ENCODE measurements at regions not wholly inside any gene's neighbourhood (a gene's known extent, or its start where the extent isn't known, plus 50 kb on each side); places are given as distances from the start of the nearest gene placed in this dataset.
A peak's percentile ranks its signal among the peaks of the same experiment; 100 is the strongest.
"Not testable (repeated sequence)": the region's sequence is repeated elsewhere in the genome, so short reads cannot be mapped to it uniquely, and the experiment has no call there.

- DNase-seq (ENCODE audit: low read depth in 2 of 2), result no peak
These were observed 85.7 kb upstream of the XYLT1 start for GRCh38 chr16:17556276-17557052.

- DNase-seq (ENCODE audit: low read depth in 2 of 2), result no peak
These were observed 84.4 kb upstream of the XYLT1 start for GRCh38 chr16:17555176-17555575.

GRCh38 chr16:17552351-17552750 lies 81.6 kb upstream of the XYLT1 start:
- no peak for DNase-seq (ENCODE audit: low read depth in 2 of 2)

GRCh38 chr16:17551682-17552081 lies 80.9 kb upstream of the XYLT1 start:
- not testable (repeated sequence) for DNase-seq (ENCODE audit: low read depth in 2 of 2)

GRCh38 chr16:17548825-17549224 lies 78.1 kb upstream of the XYLT1 start:
- DNase-seq (ENCODE audit: low read depth in 2 of 2), result no peak

GRCh38 chr16:17544785-17545184 lies 74.0 kb upstream of the XYLT1 start:
- peak in 1 of 2 donors; percentile 2 for DNase-seq (ENCODE audit: low read depth in 2 of 2)

- DNase-seq (ENCODE audit: low read depth in 2 of 2), result no peak
These were observed 73.5 kb upstream of the XYLT1 start for GRCh38 chr16:17544304-17544703.

GRCh38 chr16:17543073-17543472 lies 72.3 kb upstream of the XYLT1 start:
- no peak for DNase-seq (ENCODE audit: low read depth in 2 of 2)

- no peak for DNase-seq (ENCODE audit: low read depth in 2 of 2)
These were observed 70.6 kb upstream of the XYLT1 start for GRCh38 chr16:17541324-17541723.

GRCh38 chr16:17538927-17539326 lies 68.2 kb upstream of the XYLT1 start:
- no peak for DNase-seq (ENCODE audit: low read depth in 2 of 2)

- no peak for DNase-seq (ENCODE audit: low read depth in 2 of 2)
These were observed 61.7 kb upstream of the XYLT1 start for GRCh38 chr16:17532338-17532995.

GRCh38 chr16:17529982-17530760 lies 59.4 kb upstream of the XYLT1 start:
- peak in 1 of 2 donors; percentile 1 for DNase-seq (ENCODE audit: low read depth in 2 of 2)

- no peak for DNase-seq (ENCODE audit: low read depth in 2 of 2)
These were observed 56.5 kb upstream of the XYLT1 start for GRCh38 chr16:17526956-17527937.

GRCh38 chr16:17524656-17525055 lies 53.9 kb upstream of the XYLT1 start:
- DNase-seq (ENCODE audit: low read depth in 2 of 2), result no peak

- no peak for DNase-seq (ENCODE audit: low read depth in 2 of 2)
These were observed 49.8 kb upstream of the XYLT1 start for GRCh38 chr16:17520561-17520960.
